Neural crest cell (in vitro differentiated cells): ENCODE measurements at regions not wholly inside any gene's neighbourhood (a gene's known extent, or its start where the extent isn't known, plus 50 kb on each side); places are given as distances from the start of the nearest gene placed in this dataset.

Experiments
- DNase-seq: peaks from one replicate; pipeline ENCODE4 v3.0.0; 2021; ENCODE audit warnings: low read depth, mixed read lengths, low spot score
- H3K27ac Mint-ChIP-seq: one replicate; pipeline ENCODE4 v1.8.0; 2021; ENCODE audit warnings: mild to moderate bottlenecking, mixed read lengths; ENCODE audit not compliant: unreplicated experiment
- H3K27me3 Mint-ChIP-seq: 2 replicates; pipeline ENCODE4 v1.8.0; 2021; ENCODE audit warnings: low read depth, mild to moderate bottlenecking, mixed read lengths
- H3K36me3 Mint-ChIP-seq: 2 replicates; pipeline ENCODE4 v1.8.0; 2021; ENCODE audit warnings: low read depth, mild to moderate bottlenecking, mixed read lengths
- H3K4me1 Mint-ChIP-seq: 2 replicates; pipeline ENCODE4 v1.8.0; 2021; ENCODE audit warnings: mixed read lengths
- H3K4me3 Mint-ChIP-seq: one replicate; pipeline ENCODE4 v1.8.0; 2021; ENCODE audit warnings: mild to moderate bottlenecking, mixed read lengths
- H3K9me3 Mint-ChIP-seq: 2 replicates; pipeline ENCODE4 v1.8.0; 2021; ENCODE audit warnings: mixed read lengths
- TF ChIP-seq, protein P1 (sequence below): fragments of 200-600 bp; sonication (generic); conservative IDR thresholded peaks from 2 replicates; pipeline ENCODE4 v1.5.0; 2021; ENCODE audit warnings: antibody characterized with exemption, mild to moderate bottlenecking

DNA sequence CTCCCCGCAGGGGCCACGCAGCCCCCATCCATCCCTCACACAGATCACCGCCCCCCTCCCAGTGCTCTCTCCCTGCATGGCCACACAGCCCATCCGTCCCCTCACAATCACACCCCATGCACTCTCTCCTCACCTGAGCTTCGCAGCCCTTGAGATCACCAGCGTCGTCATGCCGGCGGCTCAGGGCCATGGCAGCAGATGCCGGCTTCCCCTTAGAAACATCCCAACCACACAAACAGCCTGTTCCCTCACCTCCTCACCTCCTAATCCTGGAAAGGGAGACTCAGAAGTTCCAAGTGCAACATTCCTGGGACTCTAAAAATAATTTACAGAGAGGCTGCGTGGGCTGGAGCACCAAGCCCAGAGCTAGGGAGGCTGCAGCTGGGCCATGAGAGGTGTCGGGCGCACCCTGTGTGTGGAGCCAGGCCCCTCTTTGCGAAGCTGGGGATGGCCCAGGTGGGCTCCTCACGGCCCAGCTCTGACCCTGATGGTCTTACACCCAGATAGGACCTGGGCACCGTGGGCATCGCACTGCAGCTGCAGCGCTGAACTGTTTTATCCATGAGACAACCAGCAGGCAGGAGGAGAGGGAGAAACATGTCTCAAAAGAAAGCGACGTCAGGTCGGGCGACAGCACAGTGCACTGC, 125.3 kb downstream of the DLL1 start:
- TF ChIP-seq, protein P1, sequence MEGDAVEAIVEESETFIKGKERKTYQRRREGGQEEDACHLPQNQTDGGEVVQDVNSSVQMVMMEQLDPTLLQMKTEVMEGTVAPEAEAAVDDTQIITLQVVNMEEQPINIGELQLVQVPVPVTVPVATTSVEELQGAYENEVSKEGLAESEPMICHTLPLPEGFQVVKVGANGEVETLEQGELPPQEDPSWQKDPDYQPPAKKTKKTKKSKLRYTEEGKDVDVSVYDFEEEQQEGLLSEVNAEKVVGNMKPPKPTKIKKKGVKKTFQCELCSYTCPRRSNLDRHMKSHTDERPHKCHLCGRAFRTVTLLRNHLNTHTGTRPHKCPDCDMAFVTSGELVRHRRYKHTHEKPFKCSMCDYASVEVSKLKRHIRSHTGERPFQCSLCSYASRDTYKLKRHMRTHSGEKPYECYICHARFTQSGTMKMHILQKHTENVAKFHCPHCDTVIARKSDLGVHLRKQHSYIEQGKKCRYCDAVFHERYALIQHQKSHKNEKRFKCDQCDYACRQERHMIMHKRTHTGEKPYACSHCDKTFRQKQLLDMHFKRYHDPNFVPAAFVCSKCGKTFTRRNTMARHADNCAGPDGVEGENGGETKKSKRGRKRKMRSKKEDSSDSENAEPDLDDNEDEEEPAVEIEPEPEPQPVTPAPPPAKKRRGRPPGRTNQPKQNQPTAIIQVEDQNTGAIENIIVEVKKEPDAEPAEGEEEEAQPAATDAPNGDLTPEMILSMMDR, result no peak
- no peaks in the 10 kb centered on the region for H3K9me3 Mint-ChIP-seq
- no peak for DNase-seq
- H3K27ac Mint-ChIP-seq, result no peak overlapping the region
- H3K4me3 Mint-ChIP-seq, result no peak overlapping the region
- no peaks in the 10 kb centered on the region for H3K4me1 Mint-ChIP-seq
- H3K36me3 Mint-ChIP-seq, result no peaks in the 10 kb centered on the region
- peaks cover 4% of the 10 kb centered on the region for H3K27me3 Mint-ChIP-seq

DNA sequence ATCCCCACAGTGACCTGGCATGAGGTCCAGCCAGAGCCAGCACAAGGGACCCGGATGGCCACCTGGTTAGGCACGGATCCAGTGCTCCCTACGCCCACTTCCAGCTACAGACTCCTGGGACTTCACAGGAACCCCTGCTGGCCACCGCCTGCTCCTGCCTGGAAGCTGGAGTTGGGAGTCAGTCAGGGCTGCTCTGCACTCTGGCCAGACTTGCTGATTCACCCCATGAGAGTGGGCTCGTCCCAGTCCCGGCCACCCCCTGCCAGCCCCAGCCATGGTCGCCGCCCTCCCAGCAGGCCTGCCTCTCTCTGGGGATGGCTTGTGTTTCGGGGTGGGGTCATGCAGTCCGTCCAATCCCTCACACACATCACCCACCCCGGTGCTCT, 125.8 kb downstream of the DLL1 start:
- no peaks in the 10 kb centered on the region for H3K9me3 Mint-ChIP-seq
- TF ChIP-seq, protein P1, result no peak
- H3K27me3 Mint-ChIP-seq, result peaks cover 4% of the 10 kb centered on the region
- H3K4me1 Mint-ChIP-seq, result no peaks in the 10 kb centered on the region
- DNase-seq, result no peak
- H3K36me3 Mint-ChIP-seq, result no peaks in the 10 kb centered on the region
- H3K4me3 Mint-ChIP-seq, result no peak overlapping the region
- no peak overlapping the region for H3K27ac Mint-ChIP-seq

DNA sequence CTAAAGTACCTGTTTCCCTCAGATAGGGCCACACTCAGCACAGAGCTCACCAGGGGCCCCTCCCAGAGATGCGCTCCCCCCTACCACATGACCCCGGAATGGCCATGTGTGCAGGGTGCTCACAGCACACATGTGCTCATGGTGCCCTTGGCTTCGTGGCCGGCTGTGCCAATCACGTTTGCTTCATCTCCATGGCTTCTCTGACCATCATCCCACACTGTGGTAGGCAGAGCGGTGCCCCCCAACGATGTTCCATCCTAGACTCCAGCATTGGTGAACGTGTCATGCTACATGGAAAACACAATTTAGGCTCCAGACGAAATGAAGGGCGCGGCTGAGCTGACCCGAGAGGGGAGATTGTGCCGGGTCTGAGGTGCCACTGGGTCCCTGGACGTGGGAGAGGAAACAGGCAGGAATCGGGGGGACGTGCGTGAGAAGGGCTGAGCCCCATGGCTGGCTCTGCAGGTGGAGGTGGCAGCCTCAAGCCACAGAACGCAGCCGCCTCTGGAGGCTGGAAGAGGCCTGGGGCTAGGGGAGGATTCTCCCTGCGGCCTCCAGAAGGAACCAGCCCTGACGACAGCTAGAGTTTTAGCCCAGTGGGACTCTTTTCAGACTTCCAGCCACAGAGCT, 126.5 kb downstream of the DLL1 start:
- Mint-ChIP-seq H3K36me3 (no peaks in the 10 kb centered on the region), H3K9me3 (no peaks in the 10 kb centered on the region), H3K4me3 (no peak overlapping the region), H3K27ac (peak overlapping the region; percentile 27), H3K27me3 (peaks cover 4% of the 10 kb centered on the region), H3K4me1 (no peaks in the 10 kb centered on the region)
- TF ChIP-seq, protein P1, result no peak
- no peak for DNase-seq

DNA sequence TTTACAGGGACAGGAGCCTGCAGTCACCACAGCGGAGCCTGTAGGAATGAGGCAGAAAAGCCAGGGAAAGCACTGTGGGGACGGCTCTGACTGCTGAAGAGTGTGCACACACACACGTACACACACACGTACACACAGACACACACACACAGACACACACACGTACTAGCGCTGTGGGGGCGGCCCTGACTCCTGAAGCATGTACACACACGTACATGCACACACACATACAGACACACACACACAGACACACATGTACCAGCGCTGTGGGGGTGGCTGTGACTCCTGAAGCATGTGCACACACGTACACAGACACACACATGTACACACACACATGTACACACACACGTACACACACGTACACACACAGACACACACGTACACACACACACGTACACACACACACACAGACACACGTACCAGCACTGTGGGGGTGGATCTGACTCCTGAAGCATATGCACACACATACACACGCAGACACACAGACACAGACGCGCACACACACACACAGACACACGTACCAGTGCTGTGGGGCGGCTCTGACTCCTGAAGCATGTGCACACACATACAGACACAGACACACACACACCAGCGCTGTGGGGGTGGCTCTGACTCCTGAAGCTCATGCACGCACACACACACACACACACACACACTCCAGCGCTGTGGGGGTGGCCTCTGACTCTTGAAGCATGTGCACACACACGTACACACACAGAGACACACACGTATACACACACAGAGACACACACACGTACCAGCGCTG, 127.3 kb downstream of the DLL1 start:
- Mint-ChIP-seq H3K4me1 (no peaks in the 10 kb centered on the region), H3K27ac (peak overlapping the region; percentile 27), H3K27me3 (peaks cover 4% of the 10 kb centered on the region), H3K36me3 (no peaks in the 10 kb centered on the region), H3K4me3 (no peak overlapping the region), H3K9me3 (no peaks in the 10 kb centered on the region)
- TF ChIP-seq, protein P1, result no peak
- no peak for DNase-seq

DNA sequence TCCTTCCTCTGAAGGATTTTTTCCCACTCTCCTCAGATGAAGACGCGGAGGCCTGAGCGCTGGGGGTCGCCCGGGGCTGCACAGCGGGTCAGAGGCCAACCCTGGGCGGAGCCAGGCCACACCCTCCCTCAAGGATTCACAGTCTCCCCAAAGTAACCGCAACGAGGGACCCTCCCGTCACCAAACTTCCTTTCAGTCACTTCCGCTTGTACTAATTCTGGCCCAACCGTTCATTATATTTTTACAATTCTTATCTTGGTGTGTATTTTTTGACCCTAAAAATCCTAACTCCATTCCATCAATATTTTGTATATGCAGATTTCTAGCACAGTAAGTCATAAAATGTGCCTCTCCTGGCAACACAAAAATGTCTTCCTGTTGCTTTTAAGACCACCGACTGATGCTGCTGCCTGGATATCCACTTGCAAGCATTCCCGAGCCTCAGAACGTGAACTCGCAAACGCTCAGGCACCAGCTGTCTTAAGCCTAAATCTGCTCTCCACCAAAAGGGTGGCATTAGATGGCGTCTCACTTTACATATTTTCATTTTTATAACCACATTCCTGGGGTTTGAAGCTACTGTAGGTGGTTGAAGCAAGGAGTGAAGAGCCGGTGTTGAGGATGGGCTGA, 128.0 kb downstream of the DLL1 start:
- TF ChIP-seq, protein P1, result no peak
- H3K27me3 Mint-ChIP-seq, result peaks cover 4% of the 10 kb centered on the region
- H3K27ac Mint-ChIP-seq, result no peak overlapping the region
- H3K4me1 Mint-ChIP-seq, result no peaks in the 10 kb centered on the region
- H3K36me3 Mint-ChIP-seq, result no peaks in the 10 kb centered on the region
- DNase-seq, result no peak
- no peak overlapping the region for H3K4me3 Mint-ChIP-seq
- no peaks in the 10 kb centered on the region for H3K9me3 Mint-ChIP-seq
